Lung (tissue), 11 donors: ENCODE measurements at regions not wholly inside any gene's neighbourhood (a gene's known extent, or its start where the extent isn't known, plus 50 kb on each side); places are given as distances from the start of the nearest gene placed in this dataset.

ENCODE experiments used
- ATAC-seq: fragments of 200-7000 bp; cut with Tn5 transposase; one replicate; pipeline ENCODE4 v1.9.1; 2020; ENCODE audit warnings: moderate number of reproducible peaks; ENCODE audit not compliant: insufficient read depth, low FRiP score
- DNase-seq, 3 donors: peaks; one replicate each; pipeline ENCODE4 v3.0.0-alpha.2; 2013 to 2017
- H3K27ac ChIP-seq, 2 donors: one replicate each; pipeline ENCODE4 v1.5.1; 2013; ENCODE audit warnings: mild to moderate bottlenecking in 2 of 2, moderate library complexity in 2 of 2, control low read depth in 1 of 2, inconsistent platforms in 1 of 2, low read depth in 1 of 2, low read length in 1 of 2
- H3K27me3 ChIP-seq, 3 donors: one replicate each; pipeline ENCODE4 v1.5.1; 2013; ENCODE audit warnings: low read length in 2 of 3; ENCODE audit not compliant: control insufficient read depth in 3 of 3, insufficient read depth in 3 of 3
- H3K36me3 ChIP-seq, 4 donors: one replicate each; pipeline ENCODE4 v1.5.1; 2013; ENCODE audit warnings: low read length in 4 of 4, mild to moderate bottlenecking in 1 of 4, moderate library complexity in 1 of 4; ENCODE audit not compliant: control insufficient read depth in 4 of 4, insufficient read depth in 4 of 4
- H3K4me1 ChIP-seq, 5 donors: one replicate each; pipeline ENCODE4 v1.5.1; 2013; ENCODE audit warnings: low read length in 5 of 5, mild to moderate bottlenecking in 2 of 5, moderate library complexity in 1 of 5; ENCODE audit not compliant: control insufficient read depth in 5 of 5, insufficient read depth in 5 of 5
- H3K4me3 ChIP-seq: one replicate; pipeline ENCODE4 v1.5.1; 2013; ENCODE audit warnings: mild to moderate bottlenecking, control low read depth, moderate library complexity
- H3K9ac ChIP-seq, 2 donors: one replicate each; pipeline ENCODE4 v1.5.1; 2013; ENCODE audit warnings: low read length in 2 of 2, control low read depth in 1 of 2; ENCODE audit not compliant: insufficient read depth in 1 of 2
- H3K9me3 ChIP-seq, 4 donors: one replicate each; pipeline ENCODE4 v1.5.1; 2013; ENCODE audit warnings: low read length in 3 of 4, mild to moderate bottlenecking in 1 of 4, moderate library complexity in 1 of 4; ENCODE audit not compliant: control insufficient read depth in 4 of 4, insufficient read depth in 3 of 4
- WGBS, 2 donors: extraction: QIAGEN DNeasy Blood & Tissue Kit; methylation state at CpG; one replicate each; pipeline ENCODE4 v1.1.7; 2013; 5-methylcytosine and 5-hydroxymethylcytosine counted together
- TF ChIP-seq, protein P1 (sequence below): IDR thresholded peaks from 2 replicates; pipeline ENCODE4 v1.5.1; 2012; ENCODE audit warnings: mild to moderate bottlenecking; ENCODE audit errors: control extremely low read depth, extremely low read depth
- donor health status: control.
- donor health status: control.
- donor health status: Bipolar disorder and iron deficiency.
- donor health status: healthy.
- donor health status: DM: yes; HTN: yes; CAD: no.

DNA sequence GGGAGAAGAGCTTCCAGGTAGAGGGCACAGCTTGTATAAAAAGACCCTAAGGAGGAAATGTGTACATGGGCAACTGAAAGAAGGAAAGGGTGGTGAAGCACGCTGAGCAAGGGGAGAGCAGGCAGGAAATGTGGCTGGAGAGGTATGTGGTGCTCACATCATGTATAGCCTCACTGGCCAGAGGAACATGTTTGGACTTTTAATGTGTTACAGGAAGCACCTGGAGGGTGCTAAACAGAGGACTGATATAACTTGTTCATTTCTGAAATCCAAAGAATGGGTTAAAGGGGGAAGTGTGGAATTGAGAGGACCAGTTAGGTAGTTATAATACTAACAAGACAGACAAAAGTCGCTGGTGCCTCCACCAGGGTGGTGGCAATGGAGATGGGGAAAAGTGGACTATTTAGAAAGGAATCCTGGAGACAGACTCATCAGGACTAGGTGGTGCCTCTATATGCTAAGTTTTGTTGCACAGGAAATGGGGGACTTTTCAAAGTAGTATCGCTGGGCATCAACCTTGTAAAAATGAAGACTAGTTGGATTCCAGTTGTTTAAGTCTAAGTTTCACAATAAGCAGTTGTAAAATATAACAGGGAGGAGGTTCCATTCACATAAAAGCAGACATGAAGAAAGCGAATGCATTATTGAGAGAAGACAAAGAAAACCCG, 63.1 kb upstream of the CD180 start:
- DNase-seq (no peak), ATAC-seq (no peak)
- 88 to 90% methylated on average over 5 of the region's 5 CpGs for WGBS, 2 donors
- TF ChIP-seq, protein P1, sequence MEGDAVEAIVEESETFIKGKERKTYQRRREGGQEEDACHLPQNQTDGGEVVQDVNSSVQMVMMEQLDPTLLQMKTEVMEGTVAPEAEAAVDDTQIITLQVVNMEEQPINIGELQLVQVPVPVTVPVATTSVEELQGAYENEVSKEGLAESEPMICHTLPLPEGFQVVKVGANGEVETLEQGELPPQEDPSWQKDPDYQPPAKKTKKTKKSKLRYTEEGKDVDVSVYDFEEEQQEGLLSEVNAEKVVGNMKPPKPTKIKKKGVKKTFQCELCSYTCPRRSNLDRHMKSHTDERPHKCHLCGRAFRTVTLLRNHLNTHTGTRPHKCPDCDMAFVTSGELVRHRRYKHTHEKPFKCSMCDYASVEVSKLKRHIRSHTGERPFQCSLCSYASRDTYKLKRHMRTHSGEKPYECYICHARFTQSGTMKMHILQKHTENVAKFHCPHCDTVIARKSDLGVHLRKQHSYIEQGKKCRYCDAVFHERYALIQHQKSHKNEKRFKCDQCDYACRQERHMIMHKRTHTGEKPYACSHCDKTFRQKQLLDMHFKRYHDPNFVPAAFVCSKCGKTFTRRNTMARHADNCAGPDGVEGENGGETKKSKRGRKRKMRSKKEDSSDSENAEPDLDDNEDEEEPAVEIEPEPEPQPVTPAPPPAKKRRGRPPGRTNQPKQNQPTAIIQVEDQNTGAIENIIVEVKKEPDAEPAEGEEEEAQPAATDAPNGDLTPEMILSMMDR = no peak
- H3K9ac ChIP-seq = no peak overlapping the region
- H3K4me3 ChIP-seq = no peak overlapping the region
- peaks cover 0 to 18% (median 1%) of the 10 kb centered on the region in 5 donors for H3K4me1 ChIP-seq
- no peaks in the 10 kb centered on the region for H3K9me3 ChIP-seq
- no peaks in the 10 kb centered on the region for H3K27me3 ChIP-seq
- no peak overlapping the region for H3K27ac ChIP-seq
- no peaks in the 10 kb centered on the region for H3K36me3 ChIP-seq

DNA sequence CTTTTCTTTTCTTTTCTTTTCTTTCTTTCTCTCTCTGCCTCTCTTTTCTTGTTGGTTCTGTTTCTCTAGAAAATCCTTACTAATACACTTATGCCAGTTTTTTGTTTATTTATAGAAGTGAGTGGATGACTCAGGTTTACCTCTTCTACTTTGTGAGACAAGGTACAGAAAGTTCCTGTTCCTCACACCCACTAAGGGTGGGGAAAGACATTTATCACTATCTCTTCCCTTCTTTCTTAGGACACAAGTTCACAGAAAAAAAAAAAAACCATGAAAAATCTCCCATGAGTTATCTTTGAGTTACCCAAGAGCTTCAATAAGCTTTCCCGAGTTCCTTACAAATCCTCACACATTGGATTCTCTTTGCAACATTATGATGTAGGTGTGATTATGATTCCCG, 60.9 kb upstream of the CD180 start:
- no peaks in the 10 kb centered on the region for H3K36me3 ChIP-seq
- DNase-seq = no peak
- H3K27ac ChIP-seq = no peak overlapping the region
- H3K27me3 ChIP-seq = no peaks in the 10 kb centered on the region
- H3K4me1 ChIP-seq = peaks cover 0 to 3% (median 0%) of the 10 kb centered on the region in 5 donors
- TF ChIP-seq, protein P1 = no peak
- 93 to 96% methylated on average over 2 of the region's 2 CpGs for WGBS, 2 donors
- H3K9ac ChIP-seq = no peak overlapping the region
- peaks cover 0 to 2% (median 0%) of the 10 kb centered on the region in 4 donors for H3K9me3 ChIP-seq
- no peak for ATAC-seq
- H3K4me3 ChIP-seq = no peak overlapping the region

DNA sequence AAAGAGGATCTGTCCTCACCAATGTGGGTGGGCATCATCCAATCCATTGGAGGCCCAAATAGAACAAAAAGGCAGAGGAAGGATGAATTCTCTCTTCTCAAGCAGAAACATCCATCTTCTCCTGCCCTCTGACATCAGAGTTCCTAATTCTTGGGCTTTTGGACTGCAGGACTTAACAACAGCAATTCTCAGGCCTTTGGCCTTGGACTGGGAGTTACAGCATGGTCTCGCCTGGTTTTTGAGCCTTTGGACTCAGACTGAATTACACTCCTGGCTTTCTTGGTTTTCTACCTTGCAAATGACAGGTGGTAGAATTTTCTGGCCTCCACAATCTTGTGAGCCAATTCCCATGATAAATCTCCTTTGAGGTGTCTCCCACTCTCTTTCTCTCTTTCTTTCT, 60.5 kb upstream of the CD180 start:
- ATAC-seq (no peak), DNase-seq (no peak)
- Histone ChIP-seq H3K4me1 (peaks cover 0 to 3% (median 0%) of the 10 kb centered on the region in 5 donors), H3K9ac (no peak overlapping the region), H3K27ac (no peak overlapping the region), H3K4me3 (no peak overlapping the region), H3K9me3 (peaks cover 0 to 3% (median under 1%) of the 10 kb centered on the region in 4 donors), H3K27me3 (no peaks in the 10 kb centered on the region), H3K36me3 (no peaks in the 10 kb centered on the region)
- 90 to 91% methylated on average over 1 of the region's 1 CpG for WGBS, 2 donors
- TF ChIP-seq, protein P1 = no peak

DNA sequence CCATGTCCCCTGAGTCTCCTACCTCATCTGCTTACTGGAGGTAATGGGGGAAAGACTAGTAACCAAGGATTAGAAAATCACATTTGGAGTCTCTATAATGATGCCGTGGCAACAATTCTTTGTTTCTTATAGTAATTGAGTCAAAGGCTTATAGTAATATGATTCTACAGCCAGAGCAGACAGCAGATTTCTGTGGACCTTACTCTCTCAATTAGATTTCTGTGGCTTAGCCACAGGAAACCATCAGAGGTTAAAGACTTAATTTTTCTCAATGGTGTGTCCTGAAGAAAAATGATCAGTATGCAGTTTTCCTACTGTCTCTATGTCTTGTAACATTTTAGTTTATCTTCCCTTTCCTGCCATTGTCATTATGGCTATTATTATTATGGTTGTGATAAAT, 59.3 kb upstream of the CD180 start:
- no peak overlapping the region for H3K27ac ChIP-seq
- ATAC-seq (no peak), DNase-seq (no peak)
- no peaks in the 10 kb centered on the region for H3K27me3 ChIP-seq
- H3K4me3 ChIP-seq = no peak overlapping the region
- TF ChIP-seq, protein P1 = no peak
- H3K36me3 ChIP-seq = no peaks in the 10 kb centered on the region
- WGBS, 2 donors = 83 to 94% methylated on average over 1 of the region's 1 CpG
- peaks cover 0 to 1% (median 0%) of the 10 kb centered on the region in 5 donors for H3K4me1 ChIP-seq
- no peak overlapping the region for H3K9ac ChIP-seq
- peaks cover 0 to 3% (median under 1%) of the 10 kb centered on the region in 4 donors for H3K9me3 ChIP-seq
